ENCODE measurements at regions not wholly inside any gene's neighbourhood (a gene's known extent, or its start where the extent isn't known, plus 50 kb on each side); places are given as distances from the start of the nearest gene placed in this dataset.

DNA sequence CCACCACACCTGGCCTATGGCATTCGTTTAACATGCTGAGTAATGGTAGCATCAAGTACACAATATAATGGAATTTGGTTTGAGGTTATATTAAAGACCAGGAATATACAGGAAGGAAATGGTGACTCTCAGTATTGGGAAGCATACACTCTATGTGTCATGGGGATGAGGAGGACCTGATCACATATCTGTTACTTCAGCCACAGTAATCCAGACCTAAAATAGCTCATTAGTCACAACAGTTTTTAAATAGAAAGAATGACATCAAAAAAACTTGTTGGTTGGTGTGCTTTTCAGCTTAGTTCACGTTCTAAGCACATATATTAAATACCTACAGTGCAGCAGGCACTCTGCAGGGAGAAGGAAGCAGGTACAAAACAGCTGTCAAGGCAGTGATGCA is 52.5 kb upstream of the ATP2C1 start:
- H3K4me3 ChIP-seq (ENCODE audit: low read length), result no peak overlapping the region
- no peaks in the 10 kb centered on the region for H3K27me3 ChIP-seq (ENCODE audit: insufficient read depth, low read length)
- 100% methylated on average over 1 of the region's 2 CpGs for WGBS
- H3K36me3 ChIP-seq (ENCODE audit: insufficient read depth, low read length), result no peaks in the 10 kb centered on the region
- no peaks in the 10 kb centered on the region for H3K9me3 ChIP-seq (ENCODE audit: insufficient read depth, low read depth, low read length)
- H3K4me1 ChIP-seq (ENCODE audit: insufficient read depth, low read length), result peaks cover 34% of the 10 kb centered on the region
- H3K9ac ChIP-seq (ENCODE audit: low read depth, low read length), result no peak overlapping the region
- no peak overlapping the region for H3K27ac ChIP-seq (ENCODE audit: low read depth, low read length)

DNA sequence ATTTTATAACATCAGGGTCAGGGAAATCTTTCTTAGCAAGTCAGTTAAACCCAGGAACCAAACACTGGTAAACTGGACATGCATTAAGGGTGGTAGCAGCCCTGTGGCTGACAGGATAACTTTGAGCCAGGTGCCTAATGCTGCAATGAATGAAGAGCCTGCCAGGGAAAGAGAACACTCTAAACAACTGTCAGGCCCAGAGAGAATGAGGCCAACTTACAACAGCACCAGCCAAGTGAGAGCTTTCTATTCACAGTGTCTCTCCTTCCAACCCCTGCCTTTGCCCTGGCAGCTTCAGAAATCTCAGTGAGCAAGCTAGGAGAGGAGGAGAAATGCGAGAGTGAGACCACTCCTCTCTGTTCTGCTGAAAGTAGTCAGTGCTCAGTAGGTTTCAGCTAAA is 50.4 kb upstream of the ATP2C1 start:
- Histone ChIP-seq H3K9ac (ENCODE audit: low read depth, low read length) (no peak overlapping the region), H3K4me3 (ENCODE audit: low read length) (no peak overlapping the region), H3K9me3 (ENCODE audit: insufficient read depth, low read depth, low read length) (no peaks in the 10 kb centered on the region), H3K27me3 (ENCODE audit: insufficient read depth, low read length) (no peaks in the 10 kb centered on the region), H3K36me3 (ENCODE audit: insufficient read depth, low read length) (no peaks in the 10 kb centered on the region), H3K4me1 (ENCODE audit: insufficient read depth, low read length) (peaks cover 30% of the 10 kb centered on the region), H3K27ac (ENCODE audit: low read depth, low read length) (no peak overlapping the region)
- WGBS, result 77% methylated on average over 1 of the region's 1 CpG

Data from HUES64 (cell line).